Endodermal cell (in vitro differentiated cells): ENCODE measurements at regions not wholly inside any gene's neighbourhood (a gene's known extent, or its start where the extent isn't known, plus 50 kb on each side); places are given as distances from the start of the nearest gene placed in this dataset.

Source experiments
- DNase-seq: peaks from one replicate; pipeline ENCODE4 v3.0.0-alpha.2; 2017
- H3K27ac ChIP-seq: 2 replicates; pipeline ENCODE4 v1.5.1; 2013; ENCODE audit warnings: mild to moderate bottlenecking, low read depth, low read length, moderate library complexity
- H3K27me3 ChIP-seq: 2 replicates; pipeline ENCODE4 v1.6.1; 2013; ENCODE audit warnings: mild to moderate bottlenecking, low read length, moderate library complexity; ENCODE audit not compliant: insufficient read depth, control insufficient read depth, poor library complexity, severe bottlenecking
- H3K36me3 ChIP-seq: 2 replicates; pipeline ENCODE4 v1.7.0; 2013; ENCODE audit warnings: mild to moderate bottlenecking, low read length, moderate library complexity; ENCODE audit not compliant: control insufficient read depth, insufficient read depth
- H3K4me1 ChIP-seq: one replicate; pipeline ENCODE4 v1.7.0; 2013; ENCODE audit warnings: low read length; ENCODE audit not compliant: control insufficient read depth, insufficient read depth
- H3K4me3 ChIP-seq: 2 replicates; pipeline ENCODE4 v1.5.1; 2013; ENCODE audit warnings: mild to moderate bottlenecking, low read length, moderate library complexity
- H3K9ac ChIP-seq: 2 replicates; pipeline ENCODE4 v1.6.1; 2013; ENCODE audit warnings: mild to moderate bottlenecking, low read length, moderate library complexity; ENCODE audit not compliant: poor library complexity, severe bottlenecking; ENCODE audit errors: extremely low read depth
- H3K9me3 ChIP-seq: 2 replicates; pipeline ENCODE4 v1.6.1; 2013; ENCODE audit warnings: mild to moderate bottlenecking, low read length, moderate library complexity; ENCODE audit not compliant: control insufficient read depth
- H3K27ac Mint-ChIP-seq: 2 replicates; pipeline ENCODE4 v1.8.0; 2020; ENCODE audit warnings: mixed read lengths
- H3K27me3 Mint-ChIP-seq: 2 replicates; pipeline ENCODE4 v1.8.0; 2021; ENCODE audit warnings: mild to moderate bottlenecking, mixed read lengths; ENCODE audit not compliant: insufficient read depth
- H3K36me3 Mint-ChIP-seq: 2 replicates; pipeline ENCODE4 v1.8.0; 2020; ENCODE audit warnings: low read depth, mixed read lengths
- H3K4me1 Mint-ChIP-seq: 2 replicates; pipeline ENCODE4 v1.8.0; 2020; ENCODE audit warnings: mixed read lengths
- H3K4me3 Mint-ChIP-seq: 2 replicates; pipeline ENCODE4 v1.8.0; 2020; ENCODE audit warnings: mild to moderate bottlenecking, moderate library complexity, mixed read lengths
- H3K9me3 Mint-ChIP-seq: 2 replicates; pipeline ENCODE4 v1.8.0; 2020; ENCODE audit warnings: mild to moderate bottlenecking, mixed read lengths
- CTCF ChIP-seq: fragments of 200-600 bp; sonication (generic); conservative IDR thresholded peaks from 2 replicates; pipeline ENCODE4 v1.5.0; 2021; ENCODE audit warnings: antibody characterized with exemption, mild to moderate bottlenecking
- WGBS, 2 experiments: methylation state at CpG; one replicate each; pipeline versions ENCODE4 v1.1.5 to v1.1.7; 2013; ENCODE audit warnings: missing lambda C conversion rate in 2 of 2, mixed read lengths in 1 of 2; ENCODE audit not compliant: insufficient coverage in 1 of 2, insufficient read length in 1 of 2; 5-methylcytosine and 5-hydroxymethylcytosine counted together

- Mint-ChIP-seq H3K36me3 (no peaks in the 10 kb centered on the region), H3K4me3 (no peak overlapping the region), H3K9me3 (no peaks in the 10 kb centered on the region), H3K27me3 (no peaks in the 10 kb centered on the region), H3K4me1 (no peaks in the 10 kb centered on the region), H3K27ac (no peak overlapping the region)
- H3K4me1 ChIP-seq: no peaks in the 10 kb centered on the region
- H3K9ac ChIP-seq: no peak overlapping the region
- no peak for TF ChIP-seq CTCF
- H3K36me3 ChIP-seq: no peaks in the 10 kb centered on the region
- DNase-seq: no peak
- 86% methylated on average over 1 of the region's 2 CpGs; no CpG with 5 or more reads in 1 of the 2 experiments for WGBS, 2 experiments
- H3K27ac ChIP-seq: no peak overlapping the region
- no peaks in the 10 kb centered on the region for H3K27me3 ChIP-seq
- no peak overlapping the region for H3K4me3 ChIP-seq
- no peaks in the 10 kb centered on the region for H3K9me3 ChIP-seq
Observed at GRCh38 chr16:54706406-54706805, 224.3 kb upstream of the IRX5 start.

DNA sequence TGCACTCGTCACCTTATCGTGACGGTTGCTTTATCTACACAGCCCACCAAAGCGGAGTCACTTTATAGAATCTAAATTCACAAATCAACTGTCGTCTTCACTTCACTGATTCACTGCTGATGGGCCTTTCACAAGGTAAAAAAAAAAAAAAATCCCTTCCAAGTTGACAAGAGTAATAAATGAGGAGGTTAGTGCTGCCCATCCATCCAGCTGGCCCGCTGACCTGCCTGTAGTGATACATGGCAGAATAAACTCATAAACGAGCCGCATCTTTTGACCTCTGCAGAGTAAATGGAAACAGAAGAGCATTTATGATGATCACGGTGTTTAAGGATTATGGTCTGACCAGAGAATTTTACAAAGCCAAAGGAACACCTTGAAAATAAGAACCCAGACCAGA is 227.3 kb upstream of the IRX5 start:
- Histone ChIP-seq H3K27me3 (no peaks in the 10 kb centered on the region), H3K36me3 (no peaks in the 10 kb centered on the region), H3K9ac (no peak overlapping the region), H3K4me1 (no peaks in the 10 kb centered on the region), H3K4me3 (no peak overlapping the region), H3K9me3 (no peaks in the 10 kb centered on the region), H3K27ac (no peak overlapping the region)
- no peaks in the 10 kb centered on the region for H3K9me3 Mint-ChIP-seq
- TF ChIP-seq CTCF: no peak
- DNase-seq: no peak
- H3K4me3 Mint-ChIP-seq: no peak overlapping the region
- H3K27me3 Mint-ChIP-seq: no peaks in the 10 kb centered on the region
- WGBS, 2 experiments: 91 to 92% methylated on average over 4 to 9 of the region's 9 CpGs
- H3K27ac Mint-ChIP-seq: no peak overlapping the region
- H3K36me3 Mint-ChIP-seq: no peaks in the 10 kb centered on the region
- no peaks in the 10 kb centered on the region for H3K4me1 Mint-ChIP-seq

- no peak overlapping the region for H3K9ac ChIP-seq
- no peaks in the 10 kb centered on the region for H3K36me3 ChIP-seq
- no peak for DNase-seq
- H3K9me3 Mint-ChIP-seq: no peaks in the 10 kb centered on the region
- H3K4me3 Mint-ChIP-seq: no peak overlapping the region
- WGBS, 2 experiments: 92 to 98% methylated on average over 4 to 6 of the region's 6 CpGs
- H3K4me1 Mint-ChIP-seq: no peaks in the 10 kb centered on the region
- H3K27me3 Mint-ChIP-seq: peaks cover 22% of the 10 kb centered on the region
- no peak overlapping the region for H3K4me3 ChIP-seq
- no peaks in the 10 kb centered on the region for H3K27me3 ChIP-seq
- H3K4me1 ChIP-seq: no peaks in the 10 kb centered on the region
- no peak overlapping the region for H3K27ac Mint-ChIP-seq
- H3K9me3 ChIP-seq: no peaks in the 10 kb centered on the region
- no peaks in the 10 kb centered on the region for H3K36me3 Mint-ChIP-seq
- no peak overlapping the region for H3K27ac ChIP-seq
- TF ChIP-seq CTCF: no peak
Observed at GRCh38 chr16:54699656-54700055, 231.0 kb upstream of the IRX5 start.
